ENCODE measurements at regions not wholly inside any gene's neighbourhood (a gene's known extent, or its start where the extent isn't known, plus 50 kb on each side); places are given as distances from the start of the nearest gene placed in this dataset.

- no peak for DNase-seq (ENCODE audit: low read depth)
Observed at GRCh38 chr9:135220601-135221575, 133.4 kb downstream of the OLFM1 start.

- DNase-seq (ENCODE audit: low read depth) = no peak
Observed at GRCh38 chr9:135221576-135221950, 134.1 kb downstream of the OLFM1 start.

GRCh38 chr9:135221951-135222631 lies 134.6 kb downstream of the OLFM1 start:
- no peak for DNase-seq (ENCODE audit: low read depth)

GRCh38 chr9:135222881-135223760 lies 135.7 kb downstream of the OLFM1 start:
- DNase-seq (ENCODE audit: low read depth) = no peak

GRCh38 chr9:135223831-135224230 lies 136.4 kb downstream of the OLFM1 start:
- no peak for DNase-seq (ENCODE audit: low read depth)

- DNase-seq (ENCODE audit: low read depth) = no peak
Observed at GRCh38 chr9:135224286-135224877, 136.9 kb downstream of the OLFM1 start.

GRCh38 chr9:135224921-135225541 lies 137.6 kb downstream of the OLFM1 start:
- no peak for DNase-seq (ENCODE audit: low read depth)

GRCh38 chr9:135225619-135226228 lies 138.3 kb downstream of the OLFM1 start:
- no peak for DNase-seq (ENCODE audit: low read depth)

GRCh38 chr9:135226369-135227050 lies 139.0 kb downstream of the OLFM1 start:
- DNase-seq (ENCODE audit: low read depth) = no peak

GRCh38 chr9:135227641-135228251 lies 140.3 kb downstream of the OLFM1 start:
- DNase-seq (ENCODE audit: low read depth) = no peak

GRCh38 chr9:135228345-135228982 lies 141.0 kb downstream of the OLFM1 start:
- no peak for DNase-seq (ENCODE audit: low read depth)

- DNase-seq (ENCODE audit: low read depth) = no peak
Observed at GRCh38 chr9:135228983-135229625, 141.6 kb downstream of the OLFM1 start.

GRCh38 chr9:135229701-135230385 lies 142.4 kb downstream of the OLFM1 start:
- no peak for DNase-seq (ENCODE audit: low read depth)

GRCh38 chr9:135230386-135230765 lies 142.9 kb downstream of the OLFM1 start:
- no peak for DNase-seq (ENCODE audit: low read depth)

GRCh38 chr9:135230817-135231520 lies 143.5 kb downstream of the OLFM1 start:
- DNase-seq (ENCODE audit: low read depth) = no peak

GRCh38 chr9:135239100-135239768 lies 151.8 kb downstream of the OLFM1 start:
- no peak for DNase-seq (ENCODE audit: low read depth)

GRCh38 chr9:135239769-135240141 lies 152.3 kb downstream of the OLFM1 start:
- DNase-seq (ENCODE audit: low read depth) = no peak
